ENCODE measurements at regions not wholly inside any gene's neighbourhood (a gene's known extent, or its start where the extent isn't known, plus 50 kb on each side); places are given as distances from the start of the nearest gene placed in this dataset.

DNA sequence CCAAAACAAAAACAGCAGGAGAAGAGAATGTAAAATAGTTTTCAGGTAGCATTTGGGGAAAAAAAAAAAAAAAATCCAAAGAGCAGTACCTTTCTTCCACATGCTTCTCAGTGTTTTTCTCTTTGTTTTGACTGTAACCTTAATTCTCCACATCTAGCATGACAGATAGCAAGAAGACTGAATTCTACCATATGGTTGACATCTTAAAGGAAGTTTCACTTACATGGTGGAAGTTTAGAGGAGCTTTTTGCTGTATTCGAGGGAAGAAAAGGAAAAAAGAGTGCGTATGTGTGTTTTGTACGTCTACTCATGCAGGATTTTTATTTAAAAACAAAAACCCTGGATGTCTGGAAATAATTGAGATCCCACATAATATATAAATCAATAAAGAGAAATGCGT is 604.8 kb downstream of the CCDC171 start:
- no peak for DNase-seq
- TF ChIP-seq GATA1 (IDR thresholded peaks at IDR 0.05; ENCODE audit: low read depth, low read length): no peak
- no peak for TF ChIP-seq POLR2A (IDR thresholded peaks at IDR 0.05; ENCODE audit: low read length)

GRCh38 chr9:16158093-16158492 is 605.2 kb downstream of the CCDC171 start:
- TF ChIP-seq POLR2A (IDR thresholded peaks at IDR 0.05; ENCODE audit: low read length) (no peak), GATA1 (IDR thresholded peaks at IDR 0.05; ENCODE audit: low read depth, low read length) (no peak)
- DNase-seq: no peak

GRCh38 chr9:16161483-16161882 is 608.6 kb downstream of the CCDC171 start:
- no peak for TF ChIP-seq POLR2A (IDR thresholded peaks at IDR 0.05; ENCODE audit: low read length)
- no peak for TF ChIP-seq GATA1 (IDR thresholded peaks at IDR 0.05; ENCODE audit: low read depth, low read length)
- no peak for DNase-seq

- TF ChIP-seq POLR2A (IDR thresholded peaks at IDR 0.05; ENCODE audit: low read length) (no peak), GATA1 (IDR thresholded peaks at IDR 0.05; ENCODE audit: low read depth, low read length) (no peak)
- DNase-seq: no peak
Observed at GRCh38 chr9:16170119-16170518, 617.3 kb downstream of the CCDC171 start.

GRCh38 chr9:16171911-16172310 is 619.1 kb downstream of the CCDC171 start:
- DNase-seq: no peak
- TF ChIP-seq GATA1 (IDR thresholded peaks at IDR 0.05; ENCODE audit: low read depth, low read length) (no peak), POLR2A (IDR thresholded peaks at IDR 0.05; ENCODE audit: low read length) (no peak)

DNA sequence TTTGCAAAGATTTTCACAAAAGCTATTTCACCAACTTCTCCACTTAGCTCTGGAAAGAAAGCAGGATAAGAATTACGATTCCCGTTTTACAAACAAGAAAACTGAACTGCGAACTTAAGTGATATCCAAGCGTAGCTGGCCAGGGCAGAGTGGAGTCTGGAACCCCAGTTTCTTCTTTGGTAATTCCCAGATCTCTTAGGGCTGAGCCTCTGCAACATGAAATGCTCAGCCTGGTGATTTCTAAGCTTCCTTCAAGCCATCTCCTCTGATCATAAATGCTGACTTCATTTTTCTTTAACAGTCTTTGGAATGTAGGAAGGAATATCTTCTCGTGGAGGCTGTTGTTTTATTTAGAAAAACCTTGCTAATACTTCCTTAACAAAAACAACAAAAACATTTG is 620.0 kb downstream of the CCDC171 start:
- no peak for TF ChIP-seq GATA1 (IDR thresholded peaks at IDR 0.05; ENCODE audit: low read depth, low read length)
- no peak for TF ChIP-seq POLR2A (IDR thresholded peaks at IDR 0.05; ENCODE audit: low read length)
- no peak for DNase-seq

- no peak for TF ChIP-seq POLR2A (IDR thresholded peaks at IDR 0.05; ENCODE audit: low read length)
- no peak for TF ChIP-seq GATA1 (IDR thresholded peaks at IDR 0.05; ENCODE audit: low read depth, low read length)
Observed at GRCh38 chr9:16174915-16175314, 622.1 kb downstream of the CCDC171 start.

GRCh38 chr9:16175461-16175860 is 622.6 kb downstream of the CCDC171 start:
- no peak for DNase-seq
- no peak for TF ChIP-seq POLR2A (IDR thresholded peaks at IDR 0.05; ENCODE audit: low read length)

More at GRCh38 chr9:16174915-16175314, 622.1 kb downstream of the CCDC171 start:
- no peak for DNase-seq

- TF ChIP-seq POLR2A (IDR thresholded peaks at IDR 0.05; ENCODE audit: low read length) (no peak), GATA1 (IDR thresholded peaks at IDR 0.05; ENCODE audit: low read depth, low read length) (no peak)
- no peak for DNase-seq
Observed at GRCh38 chr9:16178294-16178693, 625.5 kb downstream of the CCDC171 start.

DNA sequence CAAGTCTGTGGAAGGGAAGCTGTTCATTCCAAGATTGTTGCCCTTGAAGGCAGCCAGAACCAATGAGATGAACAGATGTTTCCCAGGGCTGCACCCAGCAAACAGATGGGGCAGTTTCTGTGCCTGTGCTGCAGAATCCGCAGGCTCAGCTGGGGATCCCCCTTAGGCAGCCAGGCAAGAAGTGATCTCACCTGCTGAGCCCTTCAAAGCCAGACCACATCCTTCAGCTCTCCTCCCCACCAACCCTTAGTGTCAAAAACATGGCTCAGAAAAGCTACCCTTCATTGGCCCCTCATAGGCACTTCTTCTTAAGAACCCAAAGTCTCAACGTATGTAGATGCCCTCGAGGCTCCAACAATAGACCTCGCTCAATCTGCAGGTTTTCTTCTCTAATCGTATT is 626.7 kb downstream of the CCDC171 start:
- TF ChIP-seq GATA1 (IDR thresholded peaks at IDR 0.05; ENCODE audit: low read depth, low read length): no peak
- TF ChIP-seq POLR2A (IDR thresholded peaks at IDR 0.05; ENCODE audit: low read length): no peak
- DNase-seq: no peak

DNA sequence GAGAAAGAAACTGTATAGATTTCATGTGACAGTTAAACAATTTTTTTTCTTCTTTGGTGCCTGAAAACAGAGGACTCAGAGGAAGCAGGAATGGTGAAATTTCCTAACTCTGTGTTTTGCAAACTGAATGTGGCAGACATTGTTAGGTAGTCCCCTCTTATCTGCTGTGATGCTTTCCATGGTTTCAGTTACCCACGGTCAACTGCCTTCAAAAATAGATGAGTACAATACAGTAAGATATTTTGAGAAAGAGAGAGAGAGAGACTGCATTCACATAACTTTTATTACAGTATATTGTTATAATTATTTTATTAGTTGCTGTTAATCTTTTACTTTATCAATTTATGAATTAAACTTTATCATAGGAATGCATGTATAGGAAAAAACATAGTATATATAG is 627.2 kb downstream of the CCDC171 start:
- no peak for TF ChIP-seq GATA1 (IDR thresholded peaks at IDR 0.05; ENCODE audit: low read depth, low read length)
- TF ChIP-seq POLR2A (IDR thresholded peaks at IDR 0.05; ENCODE audit: low read length): no peak
- no peak for DNase-seq

- no peak for TF ChIP-seq POLR2A (IDR thresholded peaks at IDR 0.05; ENCODE audit: low read length)
- no peak for TF ChIP-seq GATA1 (IDR thresholded peaks at IDR 0.05; ENCODE audit: low read depth, low read length)
- no peak for DNase-seq
Observed at GRCh38 chr9:16180546-16180945, 627.7 kb downstream of the CCDC171 start.

GRCh38 chr9:16181539-16181938 is 628.7 kb downstream of the CCDC171 start:
- DNase-seq: no peak
- TF ChIP-seq GATA1 (IDR thresholded peaks at IDR 0.05; ENCODE audit: low read depth, low read length) (no peak), POLR2A (IDR thresholded peaks at IDR 0.05; ENCODE audit: low read length) (no peak)

GRCh38 chr9:16182784-16183183 is 629.9 kb downstream of the CCDC171 start:
- TF ChIP-seq POLR2A (IDR thresholded peaks at IDR 0.05; ENCODE audit: low read length) (no peak), GATA1 (IDR thresholded peaks at IDR 0.05; ENCODE audit: low read depth, low read length) (no peak)
- no peak for DNase-seq

GRCh38 chr9:16184964-16185646 is 632.3 kb downstream of the CCDC171 start:
- no peak for DNase-seq
- no peak for TF ChIP-seq GATA1 (IDR thresholded peaks at IDR 0.05; ENCODE audit: low read depth, low read length)
- no peak for TF ChIP-seq POLR2A (IDR thresholded peaks at IDR 0.05; ENCODE audit: low read length)

GRCh38 chr9:16191191-16191590 is 638.3 kb downstream of the CCDC171 start:
- no peak for TF ChIP-seq GATA1 (IDR thresholded peaks at IDR 0.05; ENCODE audit: low read depth, low read length)
- no peak for TF ChIP-seq POLR2A (IDR thresholded peaks at IDR 0.05; ENCODE audit: low read length)
- DNase-seq: no peak
